ENCODE measurements at regions not wholly inside any gene's neighbourhood (a gene's known extent, or its start where the extent isn't known, plus 50 kb on each side); places are given as distances from the start of the nearest gene placed in this dataset.

DNA sequence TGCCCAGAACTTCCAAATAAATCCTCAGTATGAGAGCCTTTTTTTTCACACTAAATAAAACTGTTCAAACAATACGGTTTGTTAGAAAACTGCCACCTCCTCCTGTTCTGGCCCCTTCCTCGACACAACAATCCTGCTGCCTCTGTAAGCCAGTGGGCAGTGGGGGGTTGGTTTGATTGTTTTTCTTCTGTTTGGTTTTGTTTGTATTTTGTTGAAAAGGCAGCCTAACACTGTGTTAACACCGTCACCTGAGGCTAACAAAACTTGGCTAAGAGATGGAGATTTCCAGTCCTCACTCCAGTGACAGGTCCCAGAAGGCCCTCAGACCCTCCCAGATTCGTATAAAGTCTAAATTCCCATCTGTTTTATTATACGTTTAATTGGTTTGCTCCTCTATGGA, 402.1 kb downstream of the ZNF521 start:
- DNase-seq, result no peak

DNA sequence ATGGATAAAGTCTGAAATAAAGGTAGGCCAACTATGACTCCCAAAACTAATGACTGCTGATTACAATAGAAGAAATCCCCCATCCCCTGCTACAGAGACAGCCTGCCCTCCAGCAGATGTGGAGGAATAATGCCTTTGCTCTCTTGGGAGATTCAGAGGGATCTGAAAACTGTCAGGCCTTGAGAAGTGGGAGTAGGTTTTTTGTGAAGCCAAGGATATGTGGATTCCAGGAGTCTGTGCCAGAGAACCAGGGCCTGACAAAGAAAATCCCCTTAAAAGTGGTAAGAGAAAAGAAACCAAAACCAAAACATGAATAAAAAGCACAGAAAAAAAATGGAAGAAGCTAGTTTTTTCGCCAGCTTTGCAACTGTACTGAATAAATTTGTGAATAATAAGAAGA, 397.6 kb downstream of the ZNF521 start:
- DNase-seq, result no peak

DNA sequence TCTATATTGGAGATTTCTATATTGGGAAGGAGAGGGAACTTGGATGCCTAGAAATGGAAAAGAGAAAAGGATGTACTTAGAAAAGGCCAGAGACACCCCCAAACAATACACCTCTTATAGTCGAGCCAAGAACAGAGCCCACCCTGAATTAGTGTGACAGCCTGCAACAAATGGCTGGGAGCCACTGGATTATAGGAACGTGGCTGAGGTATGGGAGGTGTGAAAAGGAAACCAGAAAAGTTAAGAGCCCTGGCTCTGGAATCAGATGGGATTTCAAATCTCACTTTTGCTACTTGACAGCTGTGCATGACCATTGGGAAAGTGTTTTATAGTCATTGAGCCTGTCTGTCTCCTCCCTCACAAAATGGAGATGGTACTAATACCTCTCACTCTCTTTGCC, 394.0 kb downstream of the ZNF521 start:
- no peak for DNase-seq

DNA sequence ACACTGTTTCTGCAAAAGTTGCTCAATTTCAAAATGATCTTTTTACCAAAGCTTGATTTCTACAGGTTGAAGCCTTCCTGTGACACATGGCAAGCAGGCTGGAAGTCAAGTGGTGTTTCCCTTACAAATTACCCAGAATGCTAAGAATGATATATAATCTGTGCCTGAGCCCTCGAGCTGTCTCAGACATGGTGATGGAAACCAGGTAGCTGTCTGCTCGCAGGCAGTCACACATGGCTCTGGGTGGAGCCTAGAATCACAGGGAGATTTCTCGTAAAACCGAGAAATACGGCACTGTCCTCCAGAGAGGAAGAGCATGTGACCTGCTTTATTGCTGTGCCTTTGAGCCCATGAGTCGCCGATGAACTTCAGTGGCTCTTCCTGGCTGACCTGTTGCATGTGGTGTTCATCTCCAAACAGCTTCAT, 392.9 kb downstream of the ZNF521 start:
- no peak for DNase-seq

DNA sequence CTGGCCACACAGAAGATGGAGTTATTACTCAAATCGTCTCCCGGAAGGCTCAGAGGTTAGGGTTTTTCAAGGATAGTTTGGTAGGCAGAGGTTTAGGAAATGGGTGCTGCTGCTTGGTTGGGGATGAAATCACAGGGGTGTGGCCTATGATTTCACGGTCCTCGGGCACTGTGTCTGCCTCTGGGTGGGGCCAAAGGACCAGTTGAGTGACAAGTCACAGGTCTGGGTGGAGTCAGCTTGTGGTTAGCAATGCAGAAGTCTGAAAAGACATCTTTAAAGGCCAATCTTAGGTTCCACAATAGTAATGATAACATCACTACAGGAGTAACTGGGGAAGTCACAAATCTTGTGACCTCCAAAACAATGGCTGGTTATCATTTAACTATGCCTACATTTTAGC, 387.8 kb downstream of the ZNF521 start:
- no peak for DNase-seq

DNA sequence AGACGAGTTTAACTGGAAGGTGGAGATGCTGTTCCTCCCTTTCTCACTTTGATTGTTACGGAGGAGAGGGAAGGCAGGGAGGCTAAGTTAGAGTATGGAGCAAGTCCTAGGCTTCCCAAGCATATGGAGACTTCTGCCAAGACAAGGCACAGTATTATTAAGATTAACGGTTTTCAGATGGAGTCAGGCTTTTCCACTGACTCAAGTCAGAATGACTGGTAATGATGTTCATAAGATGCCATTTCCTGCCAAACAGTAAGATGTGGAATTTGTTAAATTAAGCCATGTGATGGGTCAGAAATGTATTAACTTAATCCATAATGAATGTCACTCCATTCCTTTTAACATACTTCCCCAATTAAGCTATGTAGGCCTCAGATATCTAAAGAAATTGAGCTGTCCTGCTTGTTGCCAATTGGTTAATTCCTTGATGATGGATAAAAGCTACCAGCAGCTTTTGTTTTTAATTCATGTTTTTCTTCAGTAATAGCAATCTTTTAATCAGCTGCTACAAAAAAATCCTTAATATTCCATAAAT, 383.7 kb downstream of the ZNF521 start:
- DNase-seq, result no peak

DNA sequence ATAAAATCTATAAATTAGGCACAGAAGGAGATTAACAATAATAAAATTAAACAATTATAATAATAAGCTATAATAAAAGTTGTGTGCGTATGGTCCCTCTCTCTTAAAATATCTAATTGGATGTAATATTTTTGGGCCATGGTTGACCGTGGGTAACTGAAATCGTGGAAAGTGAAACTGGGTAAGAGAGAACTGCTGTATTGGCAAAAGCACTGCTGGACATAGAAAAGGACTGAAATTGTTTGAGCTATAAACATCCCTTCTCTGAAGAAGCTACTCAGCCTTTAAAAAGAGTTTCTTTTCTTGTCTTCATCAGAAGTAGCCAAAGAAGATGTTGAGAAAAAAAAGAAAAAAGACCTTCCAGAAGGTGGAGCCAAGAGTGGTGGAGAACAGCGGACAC, 379.4 kb downstream of the ZNF521 start:
- DNase-seq, result no peak

DNA sequence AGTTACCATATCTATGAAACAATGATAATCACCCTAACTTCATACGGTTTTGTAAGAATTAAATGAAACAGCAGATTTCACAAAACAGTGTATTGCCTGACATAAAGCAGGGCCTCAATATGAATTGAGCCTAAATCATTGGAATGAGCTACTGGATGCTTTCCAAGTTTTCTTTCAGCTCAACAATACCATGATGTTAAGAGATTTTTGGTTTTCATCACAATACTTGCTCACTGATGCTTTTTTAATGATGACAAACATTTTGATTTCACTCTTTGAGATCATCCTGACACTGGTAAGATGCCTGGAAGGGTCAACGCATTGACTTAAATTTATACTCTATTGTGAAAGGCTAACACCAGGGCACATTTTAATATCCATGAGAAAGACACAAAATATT, 377.5 kb downstream of the ZNF521 start:
- no peak for DNase-seq

DNA sequence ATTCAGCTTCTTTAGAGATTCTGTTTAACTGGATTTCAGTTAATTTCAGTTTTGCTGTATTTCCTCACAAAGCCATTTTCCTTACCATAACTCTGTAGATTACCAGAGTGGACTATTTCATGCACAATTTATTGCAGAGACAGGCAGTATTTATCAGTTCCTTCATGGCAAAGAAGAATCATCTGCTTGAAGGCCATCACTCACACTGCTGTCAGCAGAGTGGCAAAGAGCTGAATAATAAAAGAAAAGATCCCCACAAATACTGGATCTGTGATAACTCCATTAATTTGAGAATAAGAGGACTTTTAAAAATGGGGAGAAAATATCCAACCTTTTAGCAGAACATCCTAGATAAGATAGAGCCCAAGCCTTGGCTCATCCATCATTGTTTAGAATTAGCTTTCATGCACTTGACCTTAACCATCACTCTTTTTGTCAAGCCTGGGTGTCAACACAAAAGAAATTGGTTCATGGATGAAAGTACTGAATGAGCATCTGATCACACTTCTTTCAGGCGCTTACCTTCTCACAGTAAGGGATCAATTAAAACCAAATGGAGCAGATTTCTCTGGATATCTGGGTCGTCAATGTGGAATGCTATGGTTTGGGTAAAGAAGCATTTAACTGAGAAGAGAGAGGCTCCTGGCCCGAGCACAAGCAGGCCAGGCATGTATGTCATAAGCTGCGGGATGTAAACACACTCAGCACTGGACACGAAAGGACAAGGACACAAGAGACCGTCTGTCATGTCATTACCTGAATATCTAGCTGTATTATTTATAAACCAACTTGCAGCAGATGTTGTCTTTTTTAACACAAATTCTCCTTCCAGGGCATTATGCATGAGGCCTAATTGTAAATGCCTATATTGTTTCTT, 376.2 kb downstream of the ZNF521 start:
- DNase-seq, result no peak

DNA sequence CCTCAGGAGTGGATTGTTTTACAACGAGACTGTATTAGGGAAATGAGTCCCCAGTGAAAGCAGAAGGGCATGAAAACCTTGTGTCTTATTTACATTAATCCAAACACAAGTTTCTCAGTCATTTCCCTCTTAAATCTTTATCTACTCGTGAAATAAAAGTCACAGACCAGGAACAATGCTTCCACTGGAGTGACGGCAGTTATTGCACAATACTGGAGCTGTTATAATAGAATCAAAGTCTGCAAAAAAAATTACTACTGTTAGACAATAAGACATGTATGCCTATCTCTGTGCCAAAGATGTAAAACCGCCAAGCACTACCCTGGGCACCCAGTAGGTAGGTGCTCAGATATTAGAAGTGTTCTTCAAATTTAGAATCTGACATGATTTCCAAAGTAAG, 375.5 kb downstream of the ZNF521 start:
- DNase-seq, result no peak

DNA sequence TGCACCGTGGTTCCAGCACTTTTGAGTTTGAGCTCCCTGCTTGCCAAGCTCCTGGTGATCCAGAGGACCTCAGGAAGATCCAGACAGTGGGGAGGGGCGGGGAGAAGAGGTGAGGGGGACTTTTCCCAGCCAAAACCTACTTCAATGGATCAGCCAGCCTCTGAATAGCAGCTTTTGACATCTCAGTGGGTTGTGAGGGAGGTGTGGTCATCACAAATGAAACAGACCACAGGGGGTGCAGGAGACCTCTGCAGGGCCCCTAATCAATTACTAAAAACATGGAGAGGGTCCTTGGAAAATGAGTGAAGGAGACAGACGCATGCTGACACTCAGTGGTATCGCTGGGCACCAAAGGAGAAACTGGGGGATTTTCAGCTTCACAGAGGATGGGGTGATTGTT, 372.7 kb downstream of the ZNF521 start:
- no peak for DNase-seq

DNA sequence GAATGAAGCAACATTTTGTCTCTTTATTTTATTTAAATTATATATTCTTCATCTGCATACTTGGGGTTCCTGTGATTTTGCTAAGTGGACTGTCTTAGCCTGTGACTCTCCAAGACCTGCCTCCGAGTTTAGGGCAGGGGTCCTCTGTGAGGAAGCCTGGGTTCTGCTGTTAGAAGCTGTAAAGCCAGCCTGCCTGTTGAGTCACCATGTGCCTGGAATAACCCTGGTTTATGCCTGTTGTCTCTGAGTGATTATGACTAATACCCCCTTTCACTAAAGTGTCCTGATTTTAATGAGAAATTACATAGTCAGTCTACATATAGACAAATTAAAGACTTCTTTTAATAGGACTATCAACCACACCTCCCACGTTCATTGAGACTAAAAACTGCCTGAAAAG, 369.1 kb downstream of the ZNF521 start:
- no peak for DNase-seq

DNA sequence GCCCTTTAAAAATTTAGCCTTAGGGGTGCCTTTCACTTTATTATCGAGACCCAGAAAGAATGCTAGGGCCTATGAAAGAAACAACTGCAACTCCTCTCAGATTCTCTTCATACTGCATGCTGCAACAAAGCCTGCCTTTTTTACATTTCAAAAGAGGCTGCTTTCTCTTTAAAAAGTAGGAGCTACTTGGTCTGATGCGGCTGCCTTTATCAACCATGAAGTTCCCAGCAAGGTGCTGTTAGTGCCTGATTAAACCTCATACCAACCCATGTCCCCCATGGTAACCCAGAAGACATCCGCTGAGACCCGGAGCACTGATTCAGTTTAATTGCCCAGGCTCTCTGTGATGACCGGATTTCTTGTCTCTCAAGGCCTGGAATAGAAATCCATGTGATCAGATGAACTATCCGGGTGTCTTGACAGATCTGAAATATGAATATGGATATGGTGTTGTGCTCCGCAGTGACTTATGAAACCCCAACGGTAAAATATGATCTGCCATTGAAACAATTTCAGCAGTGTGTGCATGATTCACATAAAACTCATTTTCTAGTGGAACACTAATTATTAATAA, 368.3 kb downstream of the ZNF521 start:
- no peak for DNase-seq

DNA sequence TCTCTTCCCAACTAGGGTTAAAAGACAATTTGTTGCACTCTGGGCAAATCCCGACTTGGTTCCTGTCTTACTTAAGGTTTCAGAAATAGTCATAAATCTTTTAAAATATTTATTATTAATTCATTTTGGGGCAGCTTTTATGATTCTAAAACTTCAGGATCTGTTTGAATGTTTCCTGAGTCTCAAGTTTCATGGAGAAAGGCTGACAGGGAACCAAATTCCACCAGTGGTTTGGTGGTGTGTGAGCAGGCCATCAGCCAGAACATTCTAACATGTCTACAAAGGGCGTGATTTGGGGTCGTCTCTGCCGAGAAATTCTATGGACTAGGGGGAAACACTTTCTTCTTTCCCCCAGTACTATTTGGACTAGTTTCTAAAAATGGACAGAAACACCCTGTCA, 366.4 kb downstream of the ZNF521 start:
- DNase-seq, result no peak

DNA sequence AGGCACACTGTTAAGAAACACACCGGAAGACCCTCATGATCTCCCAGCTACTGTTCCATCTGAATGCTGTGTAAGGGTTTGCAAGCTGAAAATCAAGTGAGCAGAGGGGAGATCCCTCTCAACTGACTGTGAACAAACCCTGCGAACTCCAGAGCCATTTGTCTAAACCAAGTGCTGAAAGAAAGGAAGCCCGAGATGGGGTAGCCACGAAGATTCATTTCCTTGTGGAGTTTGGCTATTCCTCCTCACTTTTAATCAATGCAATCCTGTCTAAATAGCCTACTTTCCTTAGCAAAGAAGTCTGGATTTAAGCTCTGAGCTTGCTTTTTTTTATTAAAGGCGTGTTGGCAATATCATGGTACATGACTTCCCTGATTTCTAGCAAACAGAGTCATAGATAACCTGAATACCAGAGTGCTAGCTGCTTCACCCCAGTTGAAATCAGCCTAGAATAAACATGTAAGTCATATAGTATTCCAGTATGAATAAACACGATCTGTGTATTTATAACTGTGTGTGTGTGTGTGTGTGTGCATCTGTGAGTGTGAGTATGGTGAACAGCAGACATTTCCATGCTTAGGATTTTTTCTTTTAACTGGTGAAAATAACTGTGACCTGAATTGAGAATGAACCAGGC, 365.2 kb downstream of the ZNF521 start:
- DNase-seq, result no peak

DNA sequence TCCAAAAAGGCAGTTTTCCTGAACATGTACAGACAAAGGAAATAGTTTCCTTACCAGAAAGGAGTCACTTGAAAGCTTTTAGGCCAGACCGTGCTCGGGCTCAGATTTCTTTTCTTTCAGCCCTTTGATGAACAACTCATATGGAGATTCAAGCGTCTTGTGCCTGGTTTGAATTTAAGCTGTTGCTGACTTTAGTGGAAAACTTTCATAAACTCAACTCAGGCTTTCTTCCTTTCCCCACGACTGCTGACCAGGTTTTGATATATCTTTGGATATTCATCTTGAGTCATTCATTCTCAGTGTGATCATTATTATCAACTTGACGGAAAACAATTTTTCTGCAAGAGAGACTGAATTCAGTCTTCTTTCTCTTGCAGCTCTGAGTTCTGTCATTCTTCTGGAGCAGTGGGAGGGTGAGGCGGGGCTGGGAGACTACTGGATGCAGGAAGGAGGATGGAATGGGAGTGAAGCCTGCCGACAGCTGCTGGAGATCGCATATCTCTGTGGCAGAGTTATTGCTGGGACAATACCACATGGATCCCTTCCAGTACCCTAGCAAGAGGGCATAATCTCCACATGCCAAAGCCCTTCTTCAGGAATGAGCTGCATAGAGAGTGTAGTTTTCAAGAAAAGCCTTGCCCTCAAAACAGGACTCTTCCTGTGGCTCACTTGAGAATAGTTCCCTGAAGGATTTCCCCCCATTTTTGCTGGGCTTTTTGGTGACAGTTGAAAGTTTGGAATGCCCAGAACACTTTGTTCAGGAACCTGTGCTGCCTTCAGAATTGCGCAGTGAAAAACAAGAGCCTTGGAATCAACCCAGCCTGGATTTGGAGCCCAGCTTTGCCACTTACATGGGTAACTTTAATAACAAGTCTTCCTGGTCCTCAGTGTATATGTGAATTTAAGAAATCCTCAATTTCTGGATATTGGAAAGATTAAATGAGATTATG, 364.4 kb downstream of the ZNF521 start:
- DNase-seq, result no peak

DNA sequence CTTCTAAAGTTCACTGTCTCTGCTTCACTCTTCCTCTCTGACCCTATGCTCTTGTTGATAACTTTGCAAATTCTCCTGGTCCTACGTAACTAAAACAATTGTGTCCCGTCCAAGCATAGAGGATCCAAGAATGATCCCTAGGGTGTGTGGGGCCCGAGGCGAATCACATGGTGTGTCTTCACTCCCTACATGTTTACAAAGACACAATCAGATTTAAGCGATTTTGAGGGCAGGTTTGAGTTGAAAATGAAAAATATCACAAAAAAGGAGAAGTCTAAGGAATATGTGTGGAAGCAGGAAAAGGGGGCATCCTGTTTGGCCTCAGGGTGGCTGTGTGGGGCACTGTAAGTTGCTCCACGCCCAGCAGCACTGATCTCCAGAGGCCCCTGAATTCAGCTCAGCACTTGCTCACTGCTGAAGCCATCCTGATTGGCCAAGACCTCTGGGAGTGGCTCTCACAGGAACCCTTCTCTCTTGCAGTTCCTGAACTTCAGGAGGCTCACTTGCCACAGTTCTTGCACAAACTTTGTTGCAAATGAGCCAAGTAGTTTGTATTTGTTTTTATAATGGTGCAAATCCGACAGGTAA, 363.6 kb downstream of the ZNF521 start:
- DNase-seq, result no peak

DNA sequence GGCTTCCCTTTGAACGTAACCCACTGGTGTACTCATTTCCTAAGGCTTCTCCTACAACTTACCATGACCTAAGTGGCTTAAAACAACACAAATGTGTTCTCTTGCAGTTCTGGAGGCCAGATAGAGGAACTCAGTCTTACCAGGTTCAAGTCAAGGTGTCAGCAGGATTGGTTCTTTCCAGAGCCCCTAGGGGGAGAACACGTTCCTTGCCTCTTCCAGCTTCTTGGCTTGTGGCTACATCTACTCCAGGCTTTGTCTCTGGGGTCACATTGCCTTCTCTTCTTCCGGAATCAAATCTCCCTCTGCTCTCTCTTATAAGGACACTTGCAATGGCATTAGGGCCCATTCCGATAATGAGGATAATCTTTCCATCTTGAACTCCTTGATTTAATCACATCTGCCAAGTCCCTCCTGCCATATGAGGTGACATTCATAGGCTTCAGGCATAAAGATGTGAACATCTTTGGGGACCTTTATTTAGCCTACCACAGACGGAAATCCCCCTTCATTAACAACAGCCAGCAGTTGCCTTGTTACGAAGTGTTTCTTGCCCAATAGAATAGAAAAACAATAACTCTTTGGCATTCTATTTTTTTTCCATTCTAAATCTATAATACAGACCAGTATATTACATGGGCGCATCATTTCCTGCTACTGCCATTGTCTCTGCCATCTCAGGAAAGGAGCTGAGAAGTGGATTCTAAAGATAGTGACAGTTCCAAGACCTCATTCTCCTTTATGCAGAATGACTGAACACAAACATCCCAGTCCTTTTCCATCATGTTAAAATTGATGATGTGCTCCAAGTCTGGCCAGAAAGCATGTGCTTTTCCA, 362.0 kb downstream of the ZNF521 start:
- no peak for DNase-seq

DNA sequence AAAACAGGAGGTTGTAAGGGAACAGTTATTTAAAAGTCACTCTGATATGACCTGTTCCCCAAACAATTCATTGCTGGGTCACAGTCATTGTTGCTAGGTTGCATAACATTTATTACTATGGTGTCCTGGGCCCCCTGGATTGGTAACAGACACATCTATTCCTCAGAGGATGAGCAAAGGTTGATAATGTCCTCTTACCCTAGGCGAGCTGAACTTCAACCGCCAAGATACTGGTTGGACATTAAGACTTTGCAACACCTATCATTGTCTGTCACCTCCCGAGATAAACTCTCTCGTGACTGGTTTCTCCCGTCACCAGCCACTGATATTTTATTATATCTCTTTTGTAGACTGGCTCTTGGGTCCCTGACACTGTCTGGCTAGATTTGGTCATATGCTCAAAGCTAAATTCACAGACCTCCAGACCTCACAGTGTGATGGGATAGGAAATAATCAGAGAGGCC, 361.3 kb downstream of the ZNF521 start:
- no peak for DNase-seq

DNA sequence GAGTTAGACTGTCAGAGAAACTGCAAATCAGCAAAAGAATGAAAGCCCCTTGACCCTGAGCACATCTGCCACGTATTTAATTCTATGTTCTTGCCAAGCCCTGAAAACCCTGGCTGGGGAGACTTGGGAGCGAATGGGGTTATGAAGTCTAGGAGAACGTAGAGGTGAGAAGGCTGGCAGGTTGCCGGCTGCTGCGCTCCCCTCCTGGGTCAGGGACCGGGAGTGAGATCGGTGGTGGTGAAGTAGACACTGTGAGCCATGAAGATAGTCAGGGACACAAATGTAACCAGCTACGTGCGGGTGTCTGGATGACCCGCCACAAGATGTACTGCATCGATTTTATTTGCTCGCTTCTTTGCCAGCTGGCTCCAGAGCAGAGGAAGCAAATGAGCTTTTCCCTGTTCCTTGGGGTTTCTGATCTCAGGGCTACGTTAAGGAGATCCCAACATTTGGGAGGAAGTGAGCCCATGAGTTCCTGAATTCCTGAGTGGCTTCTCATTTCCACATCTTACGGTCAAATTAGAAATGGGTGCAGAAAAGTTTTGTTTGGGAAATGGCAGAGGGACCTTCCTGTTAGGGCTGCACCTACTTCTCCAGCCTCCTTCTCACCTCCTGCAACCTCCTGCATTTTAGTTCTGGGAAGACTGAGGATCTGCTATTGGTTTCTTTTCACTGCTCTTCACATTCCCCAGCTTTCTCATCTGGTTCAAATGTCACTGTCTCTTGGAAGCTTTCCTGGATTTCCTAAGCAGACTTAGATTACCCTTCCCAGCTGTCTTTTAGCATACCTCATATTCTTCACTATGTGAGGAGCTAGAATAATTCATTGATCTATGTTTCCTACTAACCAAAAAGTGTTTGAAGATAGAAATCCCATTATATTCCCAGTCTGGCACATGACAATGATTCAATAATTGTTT, 360.6 kb downstream of the ZNF521 start:
- no peak for DNase-seq
